HCT116 (cell line): ENCODE measurements at regions not wholly inside any gene's neighbourhood (a gene's known extent, or its start where the extent isn't known, plus 50 kb on each side); places are given as distances from the start of the nearest gene placed in this dataset.

Source experiments
- CTCF ChIP-seq, 3 experiments: fragments of 200-600 bp in 1 of 3; sonication (generic) in 1 of 3; IDR thresholded peaks in 2 of 3; conservative IDR thresholded peaks in 1 of 3; 2 replicates each; pipeline ENCODE4 v1.5.1; 2012 to 2017; ENCODE audit warnings: low read depth in 2 of 3, low read length in 2 of 3, antibody characterized with exemption in 1 of 3, borderline replicate concordance in 1 of 3, control low read depth in 1 of 3, mild to moderate bottlenecking in 1 of 3, mixed read lengths in 1 of 3, mixed run types in 1 of 3, moderate library complexity in 1 of 3; ENCODE audit not compliant: insufficient read depth in 1 of 3
- EGR1 ChIP-seq: IDR thresholded peaks from 2 replicates; pipeline ENCODE4 v1.6.1; 2012; ENCODE audit warnings: low read depth
- EZH2 ChIP-seq: fragments of 200-600 bp; sonication (generic); IDR thresholded peaks from 2 replicates; pipeline ENCODE4 v1.6.1; 2017; ENCODE audit warnings: antibody characterized with exemption, mixed run types
- EZH2phosphoT487 ChIP-seq: fragments of 200-600 bp; IDR thresholded peaks from 2 replicates; pipeline ENCODE4 v1.6.1; 2018; ENCODE audit warnings: antibody characterized with exemption, borderline replicate concordance
- JUND ChIP-seq: IDR thresholded peaks from 2 replicates; pipeline ENCODE4 v1.6.1; 2012
- POLR2AphosphoS5 ChIP-seq: IDR thresholded peaks from 2 replicates; pipeline ENCODE4 v1.6.1; 2011; ENCODE audit warnings: mild to moderate bottlenecking, low read depth, low read length, moderate library complexity
- RAD21 ChIP-seq: IDR thresholded peaks from 2 replicates; pipeline ENCODE4 v1.6.1; 2012; ENCODE audit warnings: low read depth, mild to moderate bottlenecking
- SP1 ChIP-seq: IDR thresholded peaks from 2 replicates; pipeline ENCODE4 v1.6.1; 2012; ENCODE audit warnings: low read depth
- YY1 ChIP-seq: IDR thresholded peaks from 2 replicates; pipeline ENCODE4 v1.6.1; 2011; ENCODE audit warnings: low read length, low read depth, moderate library complexity, mild to moderate bottlenecking; ENCODE audit not compliant: insufficient replicate concordance; ENCODE audit errors: extremely low read depth
- ZFX ChIP-seq: fragments of 450-650 bp; IDR thresholded peaks from 2 replicates; pipeline ENCODE4 v1.6.1; 2017
- TF ChIP-seq, protein P1 (sequence below): IDR thresholded peaks from 2 replicates; pipeline ENCODE4 v1.6.1; 2012

DNA sequence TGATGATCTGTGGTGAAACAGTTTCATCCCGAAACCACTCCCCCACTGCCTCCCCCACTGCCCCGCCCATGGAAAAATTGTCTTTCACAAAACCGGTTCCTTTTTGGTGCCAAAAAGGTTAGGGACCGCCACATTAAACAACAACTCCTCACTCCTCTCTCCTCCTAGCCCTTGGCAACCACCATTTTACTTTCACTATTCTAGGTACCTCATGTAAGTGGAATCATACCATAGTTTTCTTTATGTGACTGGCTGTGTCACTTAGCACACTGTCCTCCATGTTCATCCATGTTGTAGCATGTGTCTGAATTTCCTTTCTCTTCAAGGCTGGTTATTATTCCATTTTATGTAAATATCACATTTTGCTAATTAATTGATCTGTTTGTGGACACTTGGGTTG lies 99.3 kb downstream of the UTRN start:
- TF ChIP-seq SP1 (no peak), POLR2AphosphoS5 (no peak), CTCF (IDR thresholded peaks at IDR 0.05 in 2 of 3, conservative IDR thresholded peaks at IDR 0.05 in 1 of 3; ENCODE audit: borderline replicate concordance in 1 of 3, insufficient read depth in 1 of 3, low read depth in 2 of 3, low read length in 2 of 3) (no peak), YY1 (no peak), EZH2 (no peak), JUND (no peak), EZH2phosphoT487 (no peak), EGR1 (no peak), ZFX (no peak), RAD21 (no peak)
- TF ChIP-seq, protein P1, sequence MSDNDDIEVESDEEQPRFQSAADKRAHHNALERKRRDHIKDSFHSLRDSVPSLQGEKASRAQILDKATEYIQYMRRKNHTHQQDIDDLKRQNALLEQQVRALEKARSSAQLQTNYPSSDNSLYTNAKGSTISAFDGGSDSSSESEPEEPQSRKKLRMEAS, result no peak
